ENCODE measurements at regions not wholly inside any gene's neighbourhood (a gene's known extent, or its start where the extent isn't known, plus 50 kb on each side); places are given as distances from the start of the nearest gene placed in this dataset.
"Not testable (repeated sequence)": the region's sequence is repeated elsewhere in the genome, so short reads cannot be mapped to it uniquely, and the experiment has no call there.

GRCh38 chr16:9658586-9658985 lies 523.6 kb downstream of the GRIN2A start:
- DNase-seq, result no peak

- DNase-seq, result no peak
These were observed 521.3 kb downstream of the GRIN2A start for GRCh38 chr16:9660898-9661297.

GRCh38 chr16:9661336-9662017 lies 520.8 kb downstream of the GRIN2A start:
- DNase-seq, result no peak

- DNase-seq, result no peak
These were observed 518.6 kb downstream of the GRIN2A start for GRCh38 chr16:9663588-9663987.

GRCh38 chr16:9665851-9666271 lies 516.4 kb downstream of the GRIN2A start:
- no peak for DNase-seq

GRCh38 chr16:9666834-9667480 lies 515.3 kb downstream of the GRIN2A start:
- no peak for DNase-seq

- DNase-seq, result no peak
These were observed 512.2 kb downstream of the GRIN2A start for GRCh38 chr16:9670033-9670432.

- DNase-seq, result not testable (repeated sequence)
These were observed 511.6 kb downstream of the GRIN2A start for GRCh38 chr16:9670616-9671015.

GRCh38 chr16:9676560-9677300 lies 505.5 kb downstream of the GRIN2A start:
- not testable (repeated sequence) for DNase-seq

- no peak for DNase-seq
These were observed 505.0 kb downstream of the GRIN2A start for GRCh38 chr16:9677301-9677653.

GRCh38 chr16:9679213-9679767 lies 502.9 kb downstream of the GRIN2A start:
- DNase-seq, result no peak

- no peak for DNase-seq
These were observed 502.1 kb downstream of the GRIN2A start for GRCh38 chr16:9680019-9680655.

- no peak for DNase-seq
These were observed 501.3 kb downstream of the GRIN2A start for GRCh38 chr16:9680968-9681367.

GRCh38 chr16:9681508-9681907 lies 500.7 kb downstream of the GRIN2A start:
- DNase-seq, result no peak

- no peak for DNase-seq
These were observed 499.9 kb downstream of the GRIN2A start for GRCh38 chr16:9682320-9682719.

GRCh38 chr16:9683677-9684076 lies 498.6 kb downstream of the GRIN2A start:
- no peak for DNase-seq

GRCh38 chr16:9687737-9688319 lies 494.4 kb downstream of the GRIN2A start:
- DNase-seq, result no peak

- DNase-seq, result no peak
These were observed 492.6 kb downstream of the GRIN2A start for GRCh38 chr16:9689597-9689996.

GRCh38 chr16:9695152-9695551 lies 487.1 kb downstream of the GRIN2A start:
- no peak for DNase-seq

Measured in hematopoietic multipotent progenitor cell treated with erythropoietin and hydrocortisone succinate and interleukin-3 and kit ligand, for 4 days (in vitro differentiated cells).